ENCODE measurements at regions not wholly inside any gene's neighbourhood (a gene's known extent, or its start where the extent isn't known, plus 50 kb on each side); places are given as distances from the start of the nearest gene placed in this dataset.

GRCh38 chr9:16099732-16100536, 547.1 kb downstream of the CCDC171 start:
- Histone ChIP-seq H3K36me3 (replicated peaks; ENCODE audit: low read depth, low read length) (no peaks in the 10 kb centered on the region), H3K27me3 (ENCODE audit: low read depth, low read length) (no peaks in the 10 kb centered on the region; the same call in 1 of the 2 replicates), H3K4me2 (ENCODE audit: low read length) (no peak overlapping the region), H3K4me1 (ENCODE audit: low read length) (no peaks in the 10 kb centered on the region), H3K9me3 (ENCODE audit: insufficient read depth, low read length) (no peaks in the 10 kb centered on the region), H3K27ac (ENCODE audit: low read length) (no peak overlapping the region), H3K4me3 (ENCODE audit: low read length) (no peak overlapping the region), H3K9ac (ENCODE audit: low read length) (no peak overlapping the region), H3K79me2 (ENCODE audit: low read length) (no peaks in the 10 kb centered on the region), H4K20me1 (ENCODE audit: insufficient read depth, low read length) (no peaks in the 10 kb centered on the region), H2AFZ (ENCODE audit: low read depth, low read length) (no peak overlapping the region)
- TF ChIP-seq, protein P1, sequence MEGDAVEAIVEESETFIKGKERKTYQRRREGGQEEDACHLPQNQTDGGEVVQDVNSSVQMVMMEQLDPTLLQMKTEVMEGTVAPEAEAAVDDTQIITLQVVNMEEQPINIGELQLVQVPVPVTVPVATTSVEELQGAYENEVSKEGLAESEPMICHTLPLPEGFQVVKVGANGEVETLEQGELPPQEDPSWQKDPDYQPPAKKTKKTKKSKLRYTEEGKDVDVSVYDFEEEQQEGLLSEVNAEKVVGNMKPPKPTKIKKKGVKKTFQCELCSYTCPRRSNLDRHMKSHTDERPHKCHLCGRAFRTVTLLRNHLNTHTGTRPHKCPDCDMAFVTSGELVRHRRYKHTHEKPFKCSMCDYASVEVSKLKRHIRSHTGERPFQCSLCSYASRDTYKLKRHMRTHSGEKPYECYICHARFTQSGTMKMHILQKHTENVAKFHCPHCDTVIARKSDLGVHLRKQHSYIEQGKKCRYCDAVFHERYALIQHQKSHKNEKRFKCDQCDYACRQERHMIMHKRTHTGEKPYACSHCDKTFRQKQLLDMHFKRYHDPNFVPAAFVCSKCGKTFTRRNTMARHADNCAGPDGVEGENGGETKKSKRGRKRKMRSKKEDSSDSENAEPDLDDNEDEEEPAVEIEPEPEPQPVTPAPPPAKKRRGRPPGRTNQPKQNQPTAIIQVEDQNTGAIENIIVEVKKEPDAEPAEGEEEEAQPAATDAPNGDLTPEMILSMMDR (IDR thresholded peaks at IDR 0.05; ENCODE audit: low read depth, low read length), result no peak
- TF ChIP-seq EZH2phosphoT487 (IDR thresholded peaks at IDR 0.05; ENCODE audit: low read depth), result no peak

GRCh38 chr9:16100537-16101091, 547.8 kb downstream of the CCDC171 start:
- H3K4me1 ChIP-seq (ENCODE audit: low read length), result no peaks in the 10 kb centered on the region
- no peaks in the 10 kb centered on the region for H3K79me2 ChIP-seq (ENCODE audit: low read length)
- TF ChIP-seq, protein P1 (IDR thresholded peaks at IDR 0.05; ENCODE audit: low read depth, low read length), result no peak
- no peak for TF ChIP-seq EZH2phosphoT487 (IDR thresholded peaks at IDR 0.05; ENCODE audit: low read depth)
- H3K4me2 ChIP-seq (ENCODE audit: low read length), result no peak overlapping the region
- H3K9ac ChIP-seq (ENCODE audit: low read length), result no peak overlapping the region
- H3K4me3 ChIP-seq (ENCODE audit: low read length), result no peak overlapping the region
- H2AFZ ChIP-seq (ENCODE audit: low read depth, low read length), result no peak overlapping the region
- H3K27ac ChIP-seq (ENCODE audit: low read length), result no peak overlapping the region
- no peaks in the 10 kb centered on the region for H4K20me1 ChIP-seq (ENCODE audit: insufficient read depth, low read length)
- H3K36me3 ChIP-seq (replicated peaks; ENCODE audit: low read depth, low read length), result no peaks in the 10 kb centered on the region
- H3K9me3 ChIP-seq (ENCODE audit: insufficient read depth, low read length), result no peaks in the 10 kb centered on the region
- H3K27me3 ChIP-seq (ENCODE audit: low read depth, low read length), result no peaks in the 10 kb centered on the region; the same call in 1 of the 2 replicates

DNA sequence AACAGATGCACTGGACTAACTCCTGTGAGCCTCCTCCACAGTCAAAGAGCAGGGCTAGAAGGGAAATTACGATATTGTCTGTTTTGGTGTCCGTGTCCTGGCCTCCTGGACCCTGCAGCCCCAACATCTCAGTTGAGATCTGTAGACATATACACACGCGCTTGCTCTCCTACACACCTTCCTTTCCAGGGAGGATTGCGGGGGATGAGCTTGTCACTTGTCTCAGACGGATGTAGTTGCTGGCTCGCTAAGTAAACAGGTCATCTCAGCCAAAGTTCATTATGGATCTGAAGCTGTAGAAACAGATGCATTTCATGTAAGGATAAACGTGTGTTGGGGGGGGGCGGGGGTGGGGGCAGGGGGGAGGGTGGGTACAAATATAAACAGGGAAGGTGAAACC, 549.3 kb downstream of the CCDC171 start:
- no peaks in the 10 kb centered on the region for H4K20me1 ChIP-seq (ENCODE audit: insufficient read depth, low read length)
- no peak overlapping the region for H3K27ac ChIP-seq (ENCODE audit: low read length)
- H3K9ac ChIP-seq (ENCODE audit: low read length), result no peak overlapping the region
- TF ChIP-seq, protein P1 (IDR thresholded peaks at IDR 0.05; ENCODE audit: low read depth, low read length), result no peak
- no peak for TF ChIP-seq EZH2phosphoT487 (IDR thresholded peaks at IDR 0.05; ENCODE audit: low read depth)
- no peaks in the 10 kb centered on the region for H3K4me1 ChIP-seq (ENCODE audit: low read length)
- H3K79me2 ChIP-seq (ENCODE audit: low read length), result no peaks in the 10 kb centered on the region
- no peak overlapping the region for H3K4me2 ChIP-seq (ENCODE audit: low read length)
- H3K27me3 ChIP-seq (ENCODE audit: low read depth, low read length), result no peaks in the 10 kb centered on the region; the same call in 1 of the 2 replicates
- no peaks in the 10 kb centered on the region for H3K36me3 ChIP-seq (replicated peaks; ENCODE audit: low read depth, low read length)
- H3K4me3 ChIP-seq (ENCODE audit: low read length), result no peak overlapping the region
- H2AFZ ChIP-seq (ENCODE audit: low read depth, low read length), result no peak overlapping the region
- no peaks in the 10 kb centered on the region for H3K9me3 ChIP-seq (ENCODE audit: insufficient read depth, low read length)

GRCh38 chr9:16103620-16104397, 551.0 kb downstream of the CCDC171 start:
- Histone ChIP-seq H3K9me3 (ENCODE audit: insufficient read depth, low read length) (no peaks in the 10 kb centered on the region), H3K4me2 (ENCODE audit: low read length) (no peak overlapping the region), H3K4me1 (ENCODE audit: low read length) (no peaks in the 10 kb centered on the region), H3K9ac (ENCODE audit: low read length) (no peak overlapping the region), H3K79me2 (ENCODE audit: low read length) (no peaks in the 10 kb centered on the region), H3K27me3 (ENCODE audit: low read depth, low read length) (no peaks in the 10 kb centered on the region), H4K20me1 (ENCODE audit: insufficient read depth, low read length) (no peaks in the 10 kb centered on the region), H3K4me3 (ENCODE audit: low read length) (no peak overlapping the region), H3K27ac (ENCODE audit: low read length) (no peak overlapping the region), H3K36me3 (replicated peaks; ENCODE audit: low read depth, low read length) (no peaks in the 10 kb centered on the region), H2AFZ (ENCODE audit: low read depth, low read length) (no peak overlapping the region)
- TF ChIP-seq, protein P1 (IDR thresholded peaks at IDR 0.05; ENCODE audit: low read depth, low read length), result no peak
- TF ChIP-seq EZH2phosphoT487 (IDR thresholded peaks at IDR 0.05; ENCODE audit: low read depth), result no peak

All from OCI-LY3 (cell line).